ENCODE measurements at regions not wholly inside any gene's neighbourhood (a gene's known extent, or its start where the extent isn't known, plus 50 kb on each side); places are given as distances from the start of the nearest gene placed in this dataset.

DNA sequence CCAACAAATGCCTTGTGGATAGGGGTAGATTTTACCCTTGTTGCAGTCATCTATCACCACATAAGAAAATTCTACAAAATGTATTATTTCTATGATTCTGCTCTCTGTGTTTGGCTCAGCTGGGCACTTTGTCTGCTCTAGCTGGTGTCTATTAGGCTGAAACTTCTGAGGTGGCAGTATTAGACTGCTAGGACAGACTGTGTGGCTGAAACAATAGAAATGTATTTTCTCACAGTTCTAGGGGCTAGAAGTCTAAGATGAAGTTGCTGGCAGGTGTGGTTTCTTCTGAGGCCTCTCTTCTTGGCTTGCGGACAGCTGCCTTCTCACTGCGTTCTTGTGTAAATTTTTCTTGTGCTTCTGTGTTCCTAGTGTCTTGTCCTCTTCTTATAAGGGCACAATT is 1139.6 kb upstream of the LRRTM3 start:
- TF ChIP-seq CTCF (IDR thresholded peaks at IDR 0.05) (no peak), POLR2A (IDR thresholded peaks at IDR 0.05) (no peak)
